Bronchial epithelial cell (primary cell): ENCODE measurements at regions not wholly inside any gene's neighbourhood (a gene's known extent, or its start where the extent isn't known, plus 50 kb on each side); places are given as distances from the start of the nearest gene placed in this dataset.

Source experiments
- DNase-seq: peaks from one replicate; pipeline ENCODE4 v3.0.0-alpha.2; 2010; ENCODE audit warnings: low read depth
- FAIRE-seq: peaks from 2 replicates; lab custom pipeline; 2011; peaks lifted over from hg19 to GRCh38; lab: Jason Lieb, UNC
- H3K27me3 ChIP-seq: 2 replicates; pipeline ENCODE4 v1.5.1; 2011; ENCODE audit warnings: low read length; ENCODE audit not compliant: control insufficient read depth, insufficient read depth
- H3K36me3 ChIP-seq: 2 replicates; pipeline ENCODE4 v1.5.1; 2011; ENCODE audit warnings: low read length; ENCODE audit not compliant: control insufficient read depth, insufficient read depth
- H3K4me3 ChIP-seq: 2 replicates; pipeline ENCODE4 v1.5.1; 2011; ENCODE audit warnings: mild to moderate bottlenecking, low read depth, low read length, control low read depth
- TF ChIP-seq, protein P1 (sequence below): IDR thresholded peaks from 2 replicates; pipeline ENCODE4 v1.5.1; 2011; ENCODE audit warnings: mild to moderate bottlenecking, moderate library complexity, low read length, control low read depth, inconsistent platforms; ENCODE audit not compliant: insufficient read depth, severe bottlenecking

DNA sequence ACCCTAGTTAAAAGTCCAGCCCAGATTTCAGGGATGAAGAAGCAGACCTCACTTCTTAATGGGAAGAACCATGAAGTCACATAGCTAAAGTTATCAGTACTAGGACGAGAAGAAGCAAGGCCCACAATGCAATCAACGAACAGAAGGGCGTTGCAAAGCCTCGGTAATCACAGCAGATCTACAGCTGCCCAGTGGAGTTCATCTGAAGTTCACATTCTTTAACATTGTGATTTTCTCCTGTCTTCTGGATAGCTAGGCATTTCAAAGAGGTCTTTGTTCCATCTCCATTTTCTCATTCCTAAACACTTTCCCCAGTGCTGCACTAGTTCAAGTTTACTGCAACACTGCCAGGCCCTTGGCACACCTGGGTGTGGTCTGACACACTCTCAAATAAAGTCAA lies 226.7 kb upstream of the N4BP1 start:
- Histone ChIP-seq H3K36me3 (no peaks in the 10 kb centered on the region), H3K27me3 (no peaks in the 10 kb centered on the region), H3K4me3 (no peak overlapping the region)
- FAIRE-seq (no peak), DNase-seq (no peak)
- TF ChIP-seq, protein P1, sequence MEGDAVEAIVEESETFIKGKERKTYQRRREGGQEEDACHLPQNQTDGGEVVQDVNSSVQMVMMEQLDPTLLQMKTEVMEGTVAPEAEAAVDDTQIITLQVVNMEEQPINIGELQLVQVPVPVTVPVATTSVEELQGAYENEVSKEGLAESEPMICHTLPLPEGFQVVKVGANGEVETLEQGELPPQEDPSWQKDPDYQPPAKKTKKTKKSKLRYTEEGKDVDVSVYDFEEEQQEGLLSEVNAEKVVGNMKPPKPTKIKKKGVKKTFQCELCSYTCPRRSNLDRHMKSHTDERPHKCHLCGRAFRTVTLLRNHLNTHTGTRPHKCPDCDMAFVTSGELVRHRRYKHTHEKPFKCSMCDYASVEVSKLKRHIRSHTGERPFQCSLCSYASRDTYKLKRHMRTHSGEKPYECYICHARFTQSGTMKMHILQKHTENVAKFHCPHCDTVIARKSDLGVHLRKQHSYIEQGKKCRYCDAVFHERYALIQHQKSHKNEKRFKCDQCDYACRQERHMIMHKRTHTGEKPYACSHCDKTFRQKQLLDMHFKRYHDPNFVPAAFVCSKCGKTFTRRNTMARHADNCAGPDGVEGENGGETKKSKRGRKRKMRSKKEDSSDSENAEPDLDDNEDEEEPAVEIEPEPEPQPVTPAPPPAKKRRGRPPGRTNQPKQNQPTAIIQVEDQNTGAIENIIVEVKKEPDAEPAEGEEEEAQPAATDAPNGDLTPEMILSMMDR: no peak

DNA sequence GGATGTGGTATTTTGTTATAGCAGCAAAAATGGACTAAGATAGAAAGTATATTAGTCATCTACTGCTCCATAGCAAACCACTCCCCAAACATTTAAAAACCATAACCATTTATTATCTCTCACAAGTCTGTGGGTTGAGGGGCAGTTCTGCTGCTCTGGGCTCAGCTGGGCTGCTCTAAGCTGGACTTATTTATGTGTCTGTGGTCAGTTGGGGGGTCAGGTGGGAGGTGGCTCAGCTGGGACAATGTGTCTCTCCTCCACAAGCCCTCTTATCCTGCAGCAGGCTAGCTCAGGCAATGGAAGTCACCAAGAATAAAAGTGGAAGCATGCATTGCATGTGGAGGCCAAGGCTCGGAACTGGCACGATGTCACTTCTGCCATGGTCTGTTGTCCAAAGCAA lies 226.1 kb upstream of the N4BP1 start:
- H3K4me3 ChIP-seq: no peak overlapping the region
- no peaks in the 10 kb centered on the region for H3K36me3 ChIP-seq
- no peaks in the 10 kb centered on the region for H3K27me3 ChIP-seq
- TF ChIP-seq, protein P1: no peak
- no peak for FAIRE-seq
- no peak for DNase-seq

DNA sequence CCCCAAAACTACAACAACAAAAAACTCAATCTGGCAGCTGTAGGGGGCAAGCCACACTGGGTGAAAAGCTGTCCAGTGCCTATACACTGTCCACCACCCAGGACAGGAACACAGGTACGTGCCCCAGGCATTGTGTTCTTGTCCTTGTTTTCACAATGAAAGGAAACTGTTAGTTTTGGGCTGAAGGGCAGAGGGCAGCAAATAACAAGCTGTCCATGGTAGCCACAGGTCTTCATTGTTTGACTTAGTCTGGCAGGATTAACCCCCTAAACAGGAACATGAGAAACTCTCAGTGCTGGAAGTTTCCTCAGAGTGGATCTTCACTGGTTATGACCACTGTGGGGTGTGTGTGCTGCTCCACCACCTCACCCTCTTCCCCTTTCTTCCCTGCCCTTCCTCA lies 224.6 kb upstream of the N4BP1 start:
- H3K27me3 ChIP-seq: no peaks in the 10 kb centered on the region
- no peak overlapping the region for H3K4me3 ChIP-seq
- no peak for DNase-seq
- no peak for FAIRE-seq
- no peaks in the 10 kb centered on the region for H3K36me3 ChIP-seq
- TF ChIP-seq, protein P1: no peak

DNA sequence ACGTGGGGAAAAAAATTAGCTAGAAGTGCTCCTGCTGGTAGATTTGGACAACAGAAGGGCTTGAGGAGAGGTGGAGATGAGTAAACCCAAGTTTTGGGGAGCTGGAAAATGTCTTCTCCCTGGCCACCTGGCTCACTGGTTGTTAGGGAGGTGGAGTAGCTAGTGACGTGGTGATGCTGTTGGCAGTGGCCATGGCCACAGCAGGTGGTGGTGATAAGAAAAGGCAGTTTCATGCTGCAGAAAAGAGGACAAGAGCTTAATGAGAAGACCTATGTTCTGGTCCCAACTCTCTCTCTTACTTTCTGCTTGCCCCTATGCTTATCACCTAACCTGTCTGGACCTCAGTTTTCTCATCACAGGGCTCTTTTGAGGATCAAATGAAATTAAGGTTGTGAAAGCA lies 223.5 kb upstream of the N4BP1 start:
- FAIRE-seq: no peak
- no peak for DNase-seq
- TF ChIP-seq, protein P1: no peak
- H3K36me3 ChIP-seq: no peaks in the 10 kb centered on the region
- no peak overlapping the region for H3K4me3 ChIP-seq
- no peaks in the 10 kb centered on the region for H3K27me3 ChIP-seq

DNA sequence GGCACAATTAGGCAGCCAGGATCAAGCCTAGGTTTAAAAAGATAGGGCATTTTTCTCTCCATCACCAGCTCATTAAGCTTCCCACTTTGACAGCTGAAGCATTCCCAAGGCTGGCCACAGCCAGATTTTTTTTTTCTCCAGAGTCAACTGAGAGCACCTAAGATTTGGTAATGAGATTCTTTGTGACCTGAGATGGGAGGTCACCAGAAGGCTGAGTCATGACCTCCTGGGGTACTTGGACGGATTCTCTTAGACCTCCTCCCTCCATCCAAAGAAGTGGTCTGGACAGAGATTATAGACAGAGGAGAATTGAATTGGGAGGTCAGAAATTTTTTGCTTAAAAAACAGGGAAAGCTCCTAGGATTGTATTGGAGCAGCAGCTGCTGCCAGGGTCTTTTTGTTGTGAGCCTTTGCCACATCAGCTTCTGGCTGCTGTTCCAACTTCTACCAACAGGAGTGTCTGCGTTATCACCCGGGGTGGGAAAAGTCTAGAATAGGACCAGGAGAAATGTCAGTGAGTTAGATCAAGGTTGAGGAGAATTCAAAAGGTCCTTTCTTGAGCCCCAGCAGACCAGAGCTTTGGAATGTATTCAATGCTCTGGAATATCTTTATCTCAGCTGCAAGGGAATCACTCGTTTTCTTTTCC lies 221.2 kb upstream of the N4BP1 start:
- Histone ChIP-seq H3K36me3 (no peaks in the 10 kb centered on the region), H3K4me3 (no peak overlapping the region), H3K27me3 (no peaks in the 10 kb centered on the region)
- TF ChIP-seq, protein P1: no peak
- no peak for FAIRE-seq
- DNase-seq: no peak
